ENCODE measurements at regions not wholly inside any gene's neighbourhood (a gene's known extent, or its start where the extent isn't known, plus 50 kb on each side); places are given as distances from the start of the nearest gene placed in this dataset.

GRCh38 chr2:5539282-5540165 lies 152.7 kb upstream of the SOX11 start:
- no peak for TF ChIP-seq GATA1 (IDR thresholded peaks at IDR 0.05; ENCODE audit: low read depth, low read length)
- no peak for TF ChIP-seq POLR2A (IDR thresholded peaks at IDR 0.05; ENCODE audit: low read length)
- no peak for DNase-seq

GRCh38 chr2:5540856-5541255 lies 151.3 kb upstream of the SOX11 start:
- TF ChIP-seq GATA1 (IDR thresholded peaks at IDR 0.05; ENCODE audit: low read depth, low read length) (no peak), POLR2A (IDR thresholded peaks at IDR 0.05; ENCODE audit: low read length) (no peak)
- no peak for DNase-seq

- TF ChIP-seq GATA1 (IDR thresholded peaks at IDR 0.05; ENCODE audit: low read depth, low read length): no peak
- no peak for TF ChIP-seq POLR2A (IDR thresholded peaks at IDR 0.05; ENCODE audit: low read length)
- DNase-seq: no peak
Measured at GRCh38 chr2:5544205-5544786, 147.9 kb upstream of the SOX11 start.

GRCh38 chr2:5546181-5546580 lies 146.0 kb upstream of the SOX11 start:
- DNase-seq: no peak
- no peak for TF ChIP-seq POLR2A (IDR thresholded peaks at IDR 0.05; ENCODE audit: low read length)
- no peak for TF ChIP-seq GATA1 (IDR thresholded peaks at IDR 0.05; ENCODE audit: low read depth, low read length)

- DNase-seq: no peak
- no peak for TF ChIP-seq GATA1 (IDR thresholded peaks at IDR 0.05; ENCODE audit: low read depth, low read length)
- no peak for TF ChIP-seq POLR2A (IDR thresholded peaks at IDR 0.05; ENCODE audit: low read length)
Measured at GRCh38 chr2:5548991-5549715, 143.0 kb upstream of the SOX11 start.

GRCh38 chr2:5549771-5550170 lies 142.4 kb upstream of the SOX11 start:
- TF ChIP-seq POLR2A (IDR thresholded peaks at IDR 0.05; ENCODE audit: low read length) (no peak), GATA1 (IDR thresholded peaks at IDR 0.05; ENCODE audit: low read depth, low read length) (no peak)

GRCh38 chr2:5555636-5556035 lies 136.5 kb upstream of the SOX11 start:
- no peak for DNase-seq
- TF ChIP-seq GATA1 (IDR thresholded peaks at IDR 0.05; ENCODE audit: low read depth, low read length): no peak
- no peak for TF ChIP-seq POLR2A (IDR thresholded peaks at IDR 0.05; ENCODE audit: low read length)

More at GRCh38 chr2:5549771-5550170, 142.4 kb upstream of the SOX11 start:
- no peak for DNase-seq

- TF ChIP-seq GATA1 (IDR thresholded peaks at IDR 0.05; ENCODE audit: low read depth, low read length) (no peak), POLR2A (IDR thresholded peaks at IDR 0.05; ENCODE audit: low read length) (no peak)
- no peak for DNase-seq
Measured at GRCh38 chr2:5561006-5561405, 131.2 kb upstream of the SOX11 start.

- no peak for TF ChIP-seq GATA1 (IDR thresholded peaks at IDR 0.05; ENCODE audit: low read depth, low read length)
- TF ChIP-seq POLR2A (IDR thresholded peaks at IDR 0.05; ENCODE audit: low read length): no peak
- no peak for DNase-seq
Measured at GRCh38 chr2:5562426-5562825, 129.8 kb upstream of the SOX11 start.

- TF ChIP-seq POLR2A (IDR thresholded peaks at IDR 0.05; ENCODE audit: low read length): no peak
- TF ChIP-seq GATA1 (IDR thresholded peaks at IDR 0.05; ENCODE audit: low read depth, low read length): no peak
- no peak for DNase-seq
Measured at GRCh38 chr2:5562865-5563264, 129.3 kb upstream of the SOX11 start.

- TF ChIP-seq GATA1 (IDR thresholded peaks at IDR 0.05; ENCODE audit: low read depth, low read length) (no peak), POLR2A (IDR thresholded peaks at IDR 0.05; ENCODE audit: low read length) (no peak)
- no peak for DNase-seq
Measured at GRCh38 chr2:5563411-5563810, 128.8 kb upstream of the SOX11 start.

- TF ChIP-seq GATA1 (IDR thresholded peaks at IDR 0.05; ENCODE audit: low read depth, low read length) (no peak), POLR2A (IDR thresholded peaks at IDR 0.05; ENCODE audit: low read length) (no peak)
- no peak for DNase-seq
Measured at GRCh38 chr2:5569256-5569655, 122.9 kb upstream of the SOX11 start.

- no peak for DNase-seq
- no peak for TF ChIP-seq GATA1 (IDR thresholded peaks at IDR 0.05; ENCODE audit: low read depth, low read length)
- no peak for TF ChIP-seq POLR2A (IDR thresholded peaks at IDR 0.05; ENCODE audit: low read length)
Measured at GRCh38 chr2:5576015-5576414, 116.2 kb upstream of the SOX11 start.

GRCh38 chr2:5587766-5588165 lies 104.4 kb upstream of the SOX11 start:
- DNase-seq: no peak
- no peak for TF ChIP-seq POLR2A (IDR thresholded peaks at IDR 0.05; ENCODE audit: low read length)
- TF ChIP-seq GATA1 (IDR thresholded peaks at IDR 0.05; ENCODE audit: low read depth, low read length): no peak
